ENCODE measurements at regions not wholly inside any gene's neighbourhood (a gene's known extent, or its start where the extent isn't known, plus 50 kb on each side); places are given as distances from the start of the nearest gene placed in this dataset.

- TF ChIP-seq POLR2A (IDR thresholded peaks at IDR 0.05; ENCODE audit: low read length) = no peak
- TF ChIP-seq GATA1 (IDR thresholded peaks at IDR 0.05; ENCODE audit: low read depth, low read length) = no peak
Measured at GRCh38 chr14:85063747-85064146, 466.2 kb upstream of the FLRT2 start.

All from erythroblast (primary cell).